ENCODE measurements at regions not wholly inside any gene's neighbourhood (a gene's known extent, or its start where the extent isn't known, plus 50 kb on each side); places are given as distances from the start of the nearest gene placed in this dataset.
A peak's percentile ranks its signal among the peaks of the same experiment; 100 is the strongest.
"Not testable (repeated sequence)": the region's sequence is repeated elsewhere in the genome, so short reads cannot be mapped to it uniquely, and the experiment has no call there.

- peak; percentile 62; the same call in 1 of the 2 replicates for TF ChIP-seq ZBTB40 (IDR thresholded peaks at IDR 0.05)
- TF ChIP-seq ZBTB40 (CRISPR knock-in tag; IDR thresholded peaks at IDR 0.05), result not testable (repeated sequence)
Measured at GRCh38 chr12:116380740-116381139, 103.2 kb upstream of the MED13L start (continued).

- intact Hi-C loops (cut with micrococcal nuclease; ENCODE audit: unreplicated experiment), result no loop called here
- no peak overlapping the region for H3K9ac ChIP-seq (ENCODE audit: insufficient read depth, low read depth, low read length)
Measured at GRCh38 chr12:116381240-116381743, 103.8 kb upstream of the MED13L start.

More at GRCh38 chr12:116381240-116381743, 103.8 kb upstream of the MED13L start:
- no TSS peak for BruUV-seq (replicated peaks)
- Histone ChIP-seq H3K27ac (ENCODE audit: extremely low read length, insufficient read depth, low read length) (no peak overlapping the region), H3K27me3 (ENCODE audit: control insufficient read depth in 1 of 2, insufficient read depth in 2 of 2, low read length in 2 of 2) (peaks cover 2 to 22% of the 10 kb centered on the region in 2 experiments; a peak in 4 of 5 replicates), H3K9me3 (ENCODE audit: low read length) (no peaks in the 10 kb centered on the region), H3K4me3 (replicated peaks in 1 of 3; ENCODE audit: insufficient read depth in 1 of 3, low read depth in 2 of 3, low read length in 3 of 3) (no peak overlapping the region), H3K4me2 (ENCODE audit: low read depth, low read length) (no peak overlapping the region), H3K36me3 (replicated peaks in 1 of 2; ENCODE audit: control insufficient read depth in 1 of 2, insufficient read depth in 2 of 2, low read length in 2 of 2) (no peaks in the 10 kb centered on the region), H4K20me1 (ENCODE audit: insufficient read depth, low read length) (no peaks in the 10 kb centered on the region), H2AFZ (ENCODE audit: low read length) (no peak overlapping the region), H3K4me1 (ENCODE audit: insufficient read depth, low read length) (peaks cover 27% of the 10 kb centered on the region), H3K79me2 (ENCODE audit: insufficient read depth, low read length) (no peaks in the 10 kb centered on the region)
- 33% methylated on average over 14 of the region's 14 CpGs for WGBS (ENCODE audit: low lambda C conversion rate)
- ChIA-PET CTCF (ENCODE audit: low intra/inter-chr PET ratio, low total read pairs) (no interaction called here), POLR2A (no interaction called here)
- TF ChIP-seq POLR2AphosphoS2 (IDR thresholded peaks at IDR 0.05; ENCODE audit: low read depth, low read length) (no peak), KLF11 (CRISPR knock-in tag; IDR thresholded peaks at IDR 0.05) (no peak), HIC2 (CRISPR knock-in tag; IDR thresholded peaks at IDR 0.05; ENCODE audit: low read depth) (no peak), ZNF235 (CRISPR knock-in tag; IDR thresholded peaks at IDR 0.05; ENCODE audit: borderline replicate concordance) (no peak), ZNF333 (CRISPR knock-in tag; IDR thresholded peaks at IDR 0.05; ENCODE audit: borderline replicate concordance) (no peak), KAT8 (CRISPR knock-in tag; IDR thresholded peaks at IDR 0.05) (no peak), ARID2 (CRISPR knock-in tag; IDR thresholded peaks at IDR 0.05; ENCODE audit: borderline replicate concordance) (no peak), IRF2 (CRISPR knock-in tag; IDR thresholded peaks at IDR 0.05) (no peak)
- ATAC-seq, result no peak
- FAIRE-seq, result no peak
- no peak for DNase-seq (ENCODE audit: low spot score)
- in situ Hi-C loops (cut with HindIII; ENCODE audit: extremely low pct_ligation_motif_present, low pct_unique_long_range_greater_than_20kb), result no loop called here
